ENCODE measurements at regions not wholly inside any gene's neighbourhood (a gene's known extent, or its start where the extent isn't known, plus 50 kb on each side); places are given as distances from the start of the nearest gene placed in this dataset.

DNA sequence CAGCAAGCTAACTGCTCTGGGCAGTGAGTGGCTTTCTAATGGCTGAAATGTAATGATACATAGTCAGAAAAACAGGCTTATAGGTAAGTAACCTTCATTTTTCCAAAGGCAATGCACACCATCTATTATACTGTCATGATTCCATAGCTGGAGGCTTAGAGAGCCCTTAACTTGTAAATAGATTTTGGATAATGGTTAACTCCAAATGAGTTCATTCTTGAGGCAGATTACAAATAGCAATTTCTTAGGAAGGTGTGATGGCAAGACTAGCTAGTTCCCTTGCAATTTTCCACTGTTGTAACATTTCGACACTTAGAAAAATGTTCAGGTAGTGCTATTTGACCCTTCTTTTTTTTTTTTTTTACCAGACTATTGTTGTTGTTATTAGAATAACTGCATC, 789.8 kb upstream of the PCDH9 start:
- Histone ChIP-seq H3K9me2 (replicated peaks; ENCODE audit: insufficient read depth, low read length) (no peaks in the 10 kb centered on the region), H3K27me3 (ENCODE audit: low read length) (no peaks in the 10 kb centered on the region), H3K27ac (ENCODE audit: low read depth, low read length) (no peak overlapping the region), H3K4me2 (ENCODE audit: low read depth, low read length, poor library complexity, severe bottlenecking) (no peak overlapping the region), H4K20me1 (ENCODE audit: low read depth, low read length) (no peaks in the 10 kb centered on the region), H3K9me3 (ENCODE audit: insufficient read depth, low read length) (no peaks in the 10 kb centered on the region), H3K4me3 (ENCODE audit: insufficient read depth, low read length, poor library complexity, severe bottlenecking) (no peak overlapping the region), H3K36me3 (ENCODE audit: low read length) (no peaks in the 10 kb centered on the region), H3K79me2 (ENCODE audit: insufficient read depth, low read length) (no peaks in the 10 kb centered on the region), H3F3A (ENCODE audit: insufficient read depth) (no peaks in the 10 kb centered on the region), H3K9ac (ENCODE audit: low read length) (no peak overlapping the region), H2AFZ (ENCODE audit: low read depth, low read length, severe bottlenecking) (no peak overlapping the region)
- no peak for TF ChIP-seq EZH2phosphoT487 (conservative IDR thresholded peaks at IDR 0.05; ENCODE audit: low read length)

DNA sequence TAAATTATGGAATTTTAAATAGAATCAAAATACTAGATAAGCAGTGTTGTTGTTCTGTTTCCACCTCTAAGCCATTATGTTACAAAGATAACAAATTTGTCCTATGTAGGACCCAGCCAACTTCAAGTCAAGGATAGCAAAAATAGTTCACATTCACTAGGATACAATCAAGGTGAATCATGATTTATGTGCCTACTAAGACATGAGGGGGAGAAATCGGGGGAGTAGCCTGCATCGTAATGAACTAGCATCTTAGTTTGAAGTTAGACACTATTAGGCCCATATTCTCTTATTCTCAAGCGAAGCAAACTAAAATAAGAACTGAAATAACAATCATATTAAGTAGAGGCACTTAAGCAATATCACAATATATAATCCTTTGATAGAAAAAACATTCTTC, 779.4 kb upstream of the PCDH9 start:
- Histone ChIP-seq H4K20me1 (ENCODE audit: low read depth, low read length) (no peaks in the 10 kb centered on the region), H3K27ac (ENCODE audit: low read depth, low read length) (no peak overlapping the region), H2AFZ (ENCODE audit: low read depth, low read length, severe bottlenecking) (no peak overlapping the region), H3K36me3 (ENCODE audit: low read length) (peaks cover 2% of the 10 kb centered on the region; the same call in 1 of the 2 replicates), H3K4me2 (ENCODE audit: low read depth, low read length, poor library complexity, severe bottlenecking) (no peak overlapping the region), H3F3A (ENCODE audit: insufficient read depth) (no peaks in the 10 kb centered on the region), H3K9ac (ENCODE audit: low read length) (no peak overlapping the region), H3K9me3 (ENCODE audit: insufficient read depth, low read length) (no peaks in the 10 kb centered on the region; the same call in none of the 2 replicates), H3K79me2 (ENCODE audit: insufficient read depth, low read length) (no peaks in the 10 kb centered on the region), H3K4me3 (ENCODE audit: insufficient read depth, low read length, poor library complexity, severe bottlenecking) (no peak overlapping the region), H3K27me3 (ENCODE audit: low read length) (no peaks in the 10 kb centered on the region), H3K9me2 (replicated peaks; ENCODE audit: insufficient read depth, low read length) (no peaks in the 10 kb centered on the region)
- no peak for TF ChIP-seq EZH2phosphoT487 (conservative IDR thresholded peaks at IDR 0.05; ENCODE audit: low read length)

DNA sequence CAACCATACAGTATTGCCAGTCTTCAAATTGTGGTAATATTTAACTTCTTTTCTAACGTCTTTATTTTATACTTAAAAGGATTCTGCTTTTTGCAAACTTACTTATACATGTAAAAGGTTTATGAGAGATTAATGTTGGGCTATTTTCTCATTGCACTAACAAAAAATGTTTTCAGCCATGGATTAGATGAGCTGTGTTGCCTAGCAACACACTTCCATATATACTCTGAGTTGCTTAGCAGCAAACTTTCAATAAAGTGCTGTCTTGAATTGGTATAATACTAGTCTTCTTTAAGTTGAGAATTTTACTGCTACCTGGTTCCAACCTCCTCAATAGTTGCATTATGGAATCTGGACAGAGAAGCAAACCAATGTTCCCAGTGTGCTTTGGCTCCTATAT, 777.4 kb upstream of the PCDH9 start:
- Histone ChIP-seq H3K4me3 (ENCODE audit: insufficient read depth, low read length, poor library complexity, severe bottlenecking) (no peak overlapping the region), H4K20me1 (ENCODE audit: low read depth, low read length) (no peaks in the 10 kb centered on the region), H3K9me3 (ENCODE audit: insufficient read depth, low read length) (no peaks in the 10 kb centered on the region; the same call in none of the 2 replicates), H2AFZ (ENCODE audit: low read depth, low read length, severe bottlenecking) (no peak overlapping the region), H3K9me2 (replicated peaks; ENCODE audit: insufficient read depth, low read length) (no peaks in the 10 kb centered on the region), H3K36me3 (ENCODE audit: low read length) (peaks cover 2% of the 10 kb centered on the region; the same call in 1 of the 2 replicates), H3K27me3 (ENCODE audit: low read length) (no peaks in the 10 kb centered on the region), H3K9ac (ENCODE audit: low read length) (no peak overlapping the region), H3K27ac (ENCODE audit: low read depth, low read length) (no peak overlapping the region), H3K4me2 (ENCODE audit: low read depth, low read length, poor library complexity, severe bottlenecking) (no peak overlapping the region), H3F3A (ENCODE audit: insufficient read depth) (no peaks in the 10 kb centered on the region), H3K79me2 (ENCODE audit: insufficient read depth, low read length) (no peaks in the 10 kb centered on the region)
- TF ChIP-seq, protein P1, sequence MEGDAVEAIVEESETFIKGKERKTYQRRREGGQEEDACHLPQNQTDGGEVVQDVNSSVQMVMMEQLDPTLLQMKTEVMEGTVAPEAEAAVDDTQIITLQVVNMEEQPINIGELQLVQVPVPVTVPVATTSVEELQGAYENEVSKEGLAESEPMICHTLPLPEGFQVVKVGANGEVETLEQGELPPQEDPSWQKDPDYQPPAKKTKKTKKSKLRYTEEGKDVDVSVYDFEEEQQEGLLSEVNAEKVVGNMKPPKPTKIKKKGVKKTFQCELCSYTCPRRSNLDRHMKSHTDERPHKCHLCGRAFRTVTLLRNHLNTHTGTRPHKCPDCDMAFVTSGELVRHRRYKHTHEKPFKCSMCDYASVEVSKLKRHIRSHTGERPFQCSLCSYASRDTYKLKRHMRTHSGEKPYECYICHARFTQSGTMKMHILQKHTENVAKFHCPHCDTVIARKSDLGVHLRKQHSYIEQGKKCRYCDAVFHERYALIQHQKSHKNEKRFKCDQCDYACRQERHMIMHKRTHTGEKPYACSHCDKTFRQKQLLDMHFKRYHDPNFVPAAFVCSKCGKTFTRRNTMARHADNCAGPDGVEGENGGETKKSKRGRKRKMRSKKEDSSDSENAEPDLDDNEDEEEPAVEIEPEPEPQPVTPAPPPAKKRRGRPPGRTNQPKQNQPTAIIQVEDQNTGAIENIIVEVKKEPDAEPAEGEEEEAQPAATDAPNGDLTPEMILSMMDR (IDR thresholded peaks at IDR 0.05; ENCODE audit: insufficient read depth, low read length, poor library complexity, severe bottlenecking), result no peak

DNA sequence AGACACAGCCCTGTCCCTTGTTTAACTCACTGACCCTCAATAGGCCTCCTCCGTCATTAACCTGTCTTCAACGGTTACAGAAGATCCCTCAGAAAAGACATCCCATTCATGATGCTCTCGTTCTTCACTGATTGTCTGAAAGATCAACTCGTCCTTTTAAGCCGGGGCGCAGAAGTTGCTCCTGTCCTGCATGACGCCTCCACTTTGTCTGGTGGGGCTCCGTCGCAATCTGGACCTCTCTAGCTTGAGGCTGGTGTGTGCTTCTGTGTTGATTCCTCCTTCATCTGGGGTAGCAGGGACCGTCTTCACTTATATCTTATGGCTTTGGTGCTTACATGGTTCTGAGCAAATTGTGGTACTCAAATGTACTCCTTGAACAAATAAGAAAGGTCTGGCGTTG, 766.0 kb upstream of the PCDH9 start:
- no peak overlapping the region for H3K4me2 ChIP-seq (ENCODE audit: low read depth, low read length, poor library complexity, severe bottlenecking)
- TF ChIP-seq, protein P1 (IDR thresholded peaks at IDR 0.05; ENCODE audit: insufficient read depth, low read length, poor library complexity, severe bottlenecking), result no peak
- no peak for TF ChIP-seq EZH2phosphoT487 (conservative IDR thresholded peaks at IDR 0.05; ENCODE audit: low read length)
- H2AFZ ChIP-seq (ENCODE audit: low read depth, low read length, severe bottlenecking), result no peak overlapping the region
- no peak overlapping the region for H3K9ac ChIP-seq (ENCODE audit: low read length)
- H3F3A ChIP-seq (ENCODE audit: insufficient read depth), result no peaks in the 10 kb centered on the region
- H3K36me3 ChIP-seq (ENCODE audit: low read length), result no peaks in the 10 kb centered on the region
- H3K27ac ChIP-seq (ENCODE audit: low read depth, low read length), result no peak overlapping the region
- no peaks in the 10 kb centered on the region for H3K79me2 ChIP-seq (ENCODE audit: insufficient read depth, low read length)
- no peak overlapping the region for H3K4me3 ChIP-seq (ENCODE audit: insufficient read depth, low read length, poor library complexity, severe bottlenecking)
- H4K20me1 ChIP-seq (ENCODE audit: low read depth, low read length), result no peaks in the 10 kb centered on the region
- no peaks in the 10 kb centered on the region; the same call in 1 of the 2 replicates for H3K9me3 ChIP-seq (ENCODE audit: insufficient read depth, low read length)
- no peaks in the 10 kb centered on the region for H3K27me3 ChIP-seq (ENCODE audit: low read length)
- no peaks in the 10 kb centered on the region for H3K9me2 ChIP-seq (replicated peaks; ENCODE audit: insufficient read depth, low read length)
